Esophagus (tissue), 2 donors: ENCODE measurements at regions not wholly inside any gene's neighbourhood (a gene's known extent, or its start where the extent isn't known, plus 50 kb on each side); places are given as distances from the start of the nearest gene placed in this dataset.

Experiments
- H3K27ac ChIP-seq, 2 donors: one replicate each; pipeline ENCODE4 v1.5.1; 2013; ENCODE audit warnings: low read depth in 2 of 2, mild to moderate bottlenecking in 2 of 2, inconsistent platforms in 1 of 2, low read length in 1 of 2, moderate library complexity in 1 of 2
- H3K27me3 ChIP-seq, 2 donors: one replicate each; pipeline ENCODE4 v1.6.1; 2013; ENCODE audit warnings: low read length in 2 of 2, control low read depth in 1 of 2, mild to moderate bottlenecking in 1 of 2; ENCODE audit not compliant: insufficient read depth in 2 of 2, control insufficient read depth in 1 of 2
- H3K36me3 ChIP-seq, 2 donors: one replicate each; pipeline ENCODE4 v1.6.1; 2013; ENCODE audit warnings: low read length in 1 of 2; ENCODE audit not compliant: control insufficient read depth in 2 of 2, insufficient read depth in 2 of 2
- H3K4me1 ChIP-seq, 2 donors: one replicate each; pipeline ENCODE4 v1.6.1; 2013; ENCODE audit warnings: low read length in 1 of 2; ENCODE audit not compliant: control insufficient read depth in 2 of 2, insufficient read depth in 2 of 2
- H3K4me3 ChIP-seq, 2 donors: one replicate each; pipeline ENCODE4 v1.5.1; 2013; ENCODE audit warnings: low read length in 2 of 2, mild to moderate bottlenecking in 2 of 2, low read depth in 1 of 2, moderate library complexity in 1 of 2
- H3K9me3 ChIP-seq, 2 donors: one replicate each; pipeline ENCODE4 v1.6.1; 2013; ENCODE audit warnings: mild to moderate bottlenecking in 2 of 2, low read depth in 1 of 2, low read length in 1 of 2, moderate library complexity in 1 of 2; ENCODE audit not compliant: control insufficient read depth in 2 of 2, insufficient read depth in 1 of 2
- WGBS, 2 donors: extraction: QIAGEN DNeasy Blood & Tissue Kit; methylation state at CpG; one replicate each; pipeline ENCODE4 v1.1.7; 2013; 5-methylcytosine and 5-hydroxymethylcytosine counted together
- donor health status: healthy with polysubstance abuse.
- donor health status: Bipolar disorder and iron deficiency.

DNA sequence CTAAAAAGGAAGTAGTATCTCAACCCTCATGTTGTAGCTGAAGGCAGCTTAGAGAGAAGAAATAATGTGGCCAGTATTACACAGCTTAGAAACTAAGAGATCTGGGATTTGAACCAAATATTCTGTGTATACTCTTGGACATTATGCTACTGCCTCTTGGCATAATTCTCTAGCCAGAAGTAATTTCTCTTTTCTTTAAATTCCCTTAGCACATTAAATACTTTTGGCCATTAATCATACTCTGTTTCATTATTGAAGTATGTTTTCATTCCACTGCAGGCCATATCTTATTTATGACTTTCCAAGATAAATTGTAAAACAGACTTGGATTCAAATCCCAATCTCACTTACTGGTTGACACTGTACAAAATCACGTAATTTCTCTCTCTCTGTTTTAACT, 181.3 kb upstream of the SPAG17 start:
- Histone ChIP-seq H3K4me1 (no peaks in the 10 kb centered on the region), H3K27me3 (no peaks in the 10 kb centered on the region), H3K4me3 (no peak overlapping the region), H3K36me3 (no peaks in the 10 kb centered on the region), H3K27ac (no peak overlapping the region), H3K9me3 (no peaks in the 10 kb centered on the region)
- WGBS, 2 donors = 0 to 17% methylated on average over 1 of the region's 1 CpG

DNA sequence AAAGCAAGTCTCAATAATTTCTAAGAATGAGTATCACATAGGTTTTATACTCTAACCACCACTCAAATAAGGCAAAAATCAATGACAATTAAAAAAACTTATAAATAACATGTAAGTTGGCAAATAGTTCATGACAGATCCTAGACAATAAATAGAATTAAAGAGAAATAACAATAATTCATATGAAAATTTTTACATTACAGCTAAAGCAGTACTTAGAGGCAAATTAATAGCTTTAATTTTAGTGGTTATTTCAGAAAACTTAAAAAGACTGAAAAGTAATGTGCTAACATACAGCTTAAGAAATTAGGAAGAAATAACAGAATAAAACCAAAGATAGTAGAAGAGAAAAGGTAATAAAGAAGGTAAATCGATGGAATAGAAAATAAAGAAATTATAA, 179.9 kb upstream of the SPAG17 start:
- H3K27ac ChIP-seq = no peak overlapping the region
- no peaks in the 10 kb centered on the region for H3K27me3 ChIP-seq
- WGBS, 2 donors = 79 to 88% methylated on average over 1 of the region's 1 CpG
- no peak overlapping the region for H3K4me3 ChIP-seq
- H3K36me3 ChIP-seq = no peaks in the 10 kb centered on the region
- H3K4me1 ChIP-seq = no peaks in the 10 kb centered on the region
- H3K9me3 ChIP-seq = no peaks in the 10 kb centered on the region

DNA sequence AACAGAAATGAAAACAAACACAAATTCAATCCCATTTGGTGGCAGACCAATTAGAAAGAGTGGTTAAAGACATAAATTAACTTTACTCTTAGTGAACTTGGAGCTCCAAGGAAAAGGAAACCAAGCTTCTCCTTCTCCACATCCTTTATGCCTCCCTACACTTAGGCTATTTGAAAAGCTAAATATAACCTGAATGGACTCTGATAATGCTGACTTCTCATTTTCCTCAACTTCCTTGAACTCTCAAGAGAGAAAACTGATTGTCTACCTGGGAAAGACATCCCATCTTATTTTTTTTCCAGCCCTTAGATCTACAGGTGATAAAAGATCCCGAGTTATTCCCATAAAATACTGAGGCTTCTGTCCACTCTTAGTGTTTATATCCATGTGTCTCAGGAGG, 178.4 kb upstream of the SPAG17 start:
- no peaks in the 10 kb centered on the region for H3K4me1 ChIP-seq
- no peak overlapping the region for H3K27ac ChIP-seq
- H3K9me3 ChIP-seq = no peaks in the 10 kb centered on the region
- H3K4me3 ChIP-seq = no peak overlapping the region
- 68 to 73% methylated on average over 1 of the region's 1 CpG for WGBS, 2 donors
- no peaks in the 10 kb centered on the region for H3K36me3 ChIP-seq
- H3K27me3 ChIP-seq = no peaks in the 10 kb centered on the region

DNA sequence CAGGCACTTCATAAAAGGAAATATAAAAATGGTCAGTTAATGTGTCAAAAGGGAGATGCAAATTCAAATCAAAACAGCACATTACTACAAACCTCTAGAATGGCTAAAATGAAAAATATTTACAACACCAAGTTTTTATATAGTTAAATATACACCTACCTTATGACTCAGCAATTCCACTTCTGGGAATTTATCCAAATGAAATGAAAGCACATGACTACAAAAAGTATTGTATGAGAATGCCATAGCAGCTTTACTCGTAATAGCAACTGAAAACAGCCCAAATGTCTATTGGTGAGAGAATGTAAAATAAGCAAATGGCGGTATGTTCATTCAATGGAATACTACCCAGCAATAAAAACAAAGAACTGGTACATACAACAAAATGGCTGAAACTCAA, 175.8 kb upstream of the SPAG17 start:
- H3K27me3 ChIP-seq = no peaks in the 10 kb centered on the region
- H3K36me3 ChIP-seq = no peaks in the 10 kb centered on the region
- WGBS, 2 donors = 40 to 52% methylated on average over 2 of the region's 2 CpGs
- H3K4me3 ChIP-seq = no peak overlapping the region
- no peaks in the 10 kb centered on the region for H3K9me3 ChIP-seq
- H3K27ac ChIP-seq = no peak overlapping the region
- H3K4me1 ChIP-seq = no peaks in the 10 kb centered on the region

DNA sequence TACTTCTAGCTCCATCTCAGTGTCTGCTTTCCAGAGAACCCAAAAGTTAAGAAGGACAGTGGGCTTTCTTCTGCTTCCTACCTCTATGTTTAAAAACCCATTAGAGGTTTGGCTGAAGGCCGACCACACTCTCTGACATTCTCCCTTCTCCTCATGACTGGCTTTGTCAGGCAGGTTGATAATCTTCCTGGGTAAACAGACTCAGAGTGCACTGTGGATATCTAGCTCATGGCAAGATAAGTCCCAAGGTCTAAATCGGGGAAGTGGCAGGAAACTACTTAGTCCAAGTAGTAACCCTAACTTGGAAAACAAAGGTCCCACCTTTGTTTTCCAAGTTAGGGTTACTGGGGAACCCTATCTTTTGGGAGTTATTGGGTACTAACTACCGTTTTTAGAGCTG, 161.9 kb upstream of the SPAG17 start:
- H3K9me3 ChIP-seq = no peaks in the 10 kb centered on the region
- H3K36me3 ChIP-seq = no peaks in the 10 kb centered on the region
- no peaks in the 10 kb centered on the region for H3K27me3 ChIP-seq
- H3K4me1 ChIP-seq = no peaks in the 10 kb centered on the region
- no peak overlapping the region for H3K4me3 ChIP-seq
- WGBS, 2 donors = 43 to 53% methylated on average over 3 of the region's 3 CpGs
- no peak overlapping the region for H3K27ac ChIP-seq

DNA sequence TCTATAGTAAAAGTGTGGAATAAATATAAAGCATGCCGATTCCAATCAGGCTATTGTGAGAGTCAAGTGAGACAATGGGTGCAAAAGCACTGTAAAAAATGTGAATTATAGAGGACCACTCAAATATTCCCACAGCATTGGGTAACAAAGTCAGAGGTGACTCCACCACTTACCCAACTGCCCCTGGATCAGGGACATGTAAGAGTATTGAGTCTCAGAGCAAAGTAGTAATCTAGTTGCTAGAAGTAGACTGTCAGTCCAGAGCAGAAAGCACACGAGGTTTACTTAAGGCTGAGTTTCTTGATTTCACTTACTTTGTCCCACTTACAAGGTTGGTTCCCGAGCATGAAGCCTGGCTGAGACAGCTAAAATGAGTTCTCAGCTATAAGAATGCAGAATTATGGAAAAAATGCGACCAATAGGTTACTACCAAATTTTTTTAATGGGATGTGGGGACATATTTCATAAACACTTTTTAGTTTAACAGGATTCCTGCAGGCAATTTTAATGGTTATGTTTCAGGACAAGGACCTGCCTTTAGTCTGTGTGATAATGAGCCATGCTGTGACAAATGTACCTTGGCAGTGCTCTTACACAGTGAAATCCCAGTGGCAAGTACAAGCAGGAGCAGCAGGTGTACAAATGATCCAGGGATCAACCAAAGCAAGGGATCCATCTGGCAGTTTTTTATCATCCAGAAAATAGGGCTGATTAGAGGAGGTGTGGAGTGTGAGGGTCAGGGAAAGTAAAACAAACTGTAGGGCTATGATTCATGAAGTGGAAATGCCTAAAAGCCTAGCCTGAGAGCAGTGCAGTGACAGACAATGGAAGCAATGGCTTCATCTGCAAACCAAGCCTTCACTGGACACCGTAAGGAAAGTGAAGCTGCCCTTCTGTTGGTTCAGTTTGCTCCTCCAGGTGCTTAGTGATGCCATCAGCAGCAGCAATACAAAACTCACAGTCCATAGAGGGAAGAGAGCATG, 156.2 kb upstream of the SPAG17 start:
- no peaks in the 10 kb centered on the region for H3K36me3 ChIP-seq
- peak overlapping the region; percentile 17 to 65 for H3K27ac ChIP-seq
- no peaks in the 10 kb centered on the region for H3K4me1 ChIP-seq
- 48 to 64% methylated on average over 5 of the region's 5 CpGs for WGBS, 2 donors
- no peak overlapping the region for H3K4me3 ChIP-seq
- H3K27me3 ChIP-seq = no peaks in the 10 kb centered on the region
- H3K9me3 ChIP-seq = no peaks in the 10 kb centered on the region

DNA sequence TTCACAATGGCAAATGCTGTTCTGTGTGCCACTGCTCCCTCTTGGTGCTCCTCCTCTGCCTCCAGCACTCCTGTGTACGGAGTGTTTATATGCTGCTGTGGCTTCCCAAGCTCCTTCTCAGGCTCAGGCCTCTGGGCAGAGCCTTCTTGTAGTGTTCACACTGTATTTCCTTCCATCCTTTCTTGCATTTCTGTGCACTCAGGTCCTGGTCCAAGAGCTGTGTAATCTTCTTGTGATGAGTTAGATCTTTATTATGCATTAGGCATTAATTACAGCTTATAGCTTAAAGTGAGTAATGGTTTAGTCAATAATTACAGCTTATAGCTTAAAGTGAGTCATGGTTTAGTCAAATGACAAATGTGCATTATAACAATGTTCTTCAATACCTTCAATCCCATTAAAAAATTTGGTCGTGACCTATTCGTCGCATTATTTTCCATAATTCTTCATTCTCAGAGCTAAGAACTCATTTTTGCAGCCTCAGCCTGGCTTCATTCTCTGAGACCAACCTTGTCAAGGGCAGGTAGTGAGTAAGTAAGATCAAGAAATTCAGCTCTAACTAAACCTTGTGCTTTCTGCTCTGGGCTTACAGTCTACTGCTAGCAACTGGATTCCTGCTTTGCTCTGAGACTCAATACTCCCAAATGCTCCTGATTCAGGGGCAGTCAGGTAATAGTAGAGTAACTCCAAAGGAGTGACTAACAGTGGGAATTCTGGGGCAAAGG, 154.5 kb upstream of the SPAG17 start:
- 41 to 60% methylated on average over 4 of the region's 4 CpGs for WGBS, 2 donors
- Histone ChIP-seq H3K4me3 (no peak overlapping the region), H3K4me1 (peaks cover 0 to 2% of the 10 kb centered on the region in 2 donors), H3K36me3 (no peaks in the 10 kb centered on the region), H3K27me3 (no peaks in the 10 kb centered on the region), H3K27ac (peak overlapping the region; percentile 68 to 71), H3K9me3 (no peaks in the 10 kb centered on the region)

DNA sequence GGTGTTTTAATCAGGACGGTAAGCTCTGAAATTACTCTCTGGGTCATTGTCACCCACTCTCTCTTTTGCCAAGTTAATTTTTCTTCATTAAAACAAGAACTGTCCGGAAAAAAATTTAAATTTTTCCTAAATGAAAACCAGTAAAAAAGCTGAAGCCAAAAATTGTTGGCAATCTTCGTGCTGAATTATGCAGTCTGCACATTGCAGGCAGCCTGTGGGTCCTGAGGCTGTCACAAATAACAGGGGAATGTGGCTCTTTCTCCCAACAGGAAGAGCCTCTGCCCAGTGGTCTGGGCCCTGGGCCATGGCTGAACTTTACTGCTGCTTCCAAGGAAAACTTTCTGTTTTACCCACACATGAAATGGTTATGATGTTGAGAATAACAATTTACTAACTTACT, 153.9 kb upstream of the SPAG17 start:
- 50 to 66% methylated on average over 3 of the region's 3 CpGs for WGBS, 2 donors
- Histone ChIP-seq H3K4me1 (peaks cover 0 to 2% of the 10 kb centered on the region in 2 donors), H3K9me3 (no peaks in the 10 kb centered on the region), H3K36me3 (no peaks in the 10 kb centered on the region), H3K27me3 (no peaks in the 10 kb centered on the region), H3K4me3 (no peak overlapping the region), H3K27ac (peak overlapping the region in 1 of 2 donors; percentile 41)

DNA sequence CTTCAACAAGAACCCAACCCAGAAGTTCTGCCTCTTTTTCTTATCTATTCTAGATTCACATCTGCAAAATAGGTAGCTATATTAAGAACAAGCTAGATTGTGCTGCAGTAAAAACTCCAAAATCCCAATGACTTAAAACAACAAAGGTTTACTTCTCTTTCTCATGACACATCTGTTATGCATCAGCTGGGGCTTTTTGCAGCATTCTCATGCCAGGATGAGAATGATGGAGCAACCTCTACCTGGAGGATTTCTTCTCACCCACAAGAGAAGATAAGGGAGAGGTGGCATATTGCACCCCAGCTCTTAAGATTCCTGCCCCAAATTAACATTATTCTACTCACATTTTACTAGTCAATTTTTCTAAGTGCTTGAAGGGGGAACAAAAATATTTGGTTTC, 152.3 kb upstream of the SPAG17 start:
- Histone ChIP-seq H3K27ac (no peak overlapping the region), H3K27me3 (no peaks in the 10 kb centered on the region), H3K36me3 (no peaks in the 10 kb centered on the region), H3K4me3 (no peak overlapping the region), H3K9me3 (no peaks in the 10 kb centered on the region), H3K4me1 (peaks cover 0 to 2% of the 10 kb centered on the region in 2 donors)
